ENCODE measurements at regions not wholly inside any gene's neighbourhood (a gene's known extent, or its start where the extent isn't known, plus 50 kb on each side); places are given as distances from the start of the nearest gene placed in this dataset.
"Not testable (repeated sequence)": the region's sequence is repeated elsewhere in the genome, so short reads cannot be mapped to it uniquely, and the experiment has no call there.

DNA sequence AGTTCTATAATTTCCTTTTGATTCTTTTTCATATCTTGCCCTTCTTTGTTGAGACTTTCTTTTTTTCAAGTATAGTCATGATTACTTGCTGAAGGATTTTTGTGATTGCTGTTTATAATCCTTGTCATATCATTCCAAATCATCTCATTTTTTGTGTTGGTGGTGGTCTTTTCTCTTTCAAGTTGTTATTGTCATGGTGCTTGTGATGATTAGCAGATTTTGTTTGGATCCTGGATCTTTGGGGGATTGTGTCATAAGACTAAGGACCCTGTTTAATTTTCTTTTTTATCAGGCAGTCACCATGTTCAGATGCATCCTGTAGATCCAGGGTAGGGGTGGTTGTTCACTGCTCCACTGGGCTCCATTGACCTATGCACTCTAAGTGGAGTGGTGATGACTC is 254.4 kb upstream of the FOXF1 start:
- Histone ChIP-seq H3K36me3 (no peaks in the 10 kb centered on the region), H3K9me3 (no peaks in the 10 kb centered on the region), H3K4me1 (ENCODE audit: control insufficient read depth in 1 of 2, insufficient read depth in 1 of 2, low read depth in 1 of 2, low read length in 1 of 2) (no peaks in the 10 kb centered on the region), H3K4me3 (ENCODE audit: low read depth in 1 of 2, low read length in 1 of 2) (no peak overlapping the region), H3K27ac (no peak overlapping the region), H3K27me3 (peaks cover 3% of the 10 kb centered on the region)
- TF ChIP-seq, protein P1, sequence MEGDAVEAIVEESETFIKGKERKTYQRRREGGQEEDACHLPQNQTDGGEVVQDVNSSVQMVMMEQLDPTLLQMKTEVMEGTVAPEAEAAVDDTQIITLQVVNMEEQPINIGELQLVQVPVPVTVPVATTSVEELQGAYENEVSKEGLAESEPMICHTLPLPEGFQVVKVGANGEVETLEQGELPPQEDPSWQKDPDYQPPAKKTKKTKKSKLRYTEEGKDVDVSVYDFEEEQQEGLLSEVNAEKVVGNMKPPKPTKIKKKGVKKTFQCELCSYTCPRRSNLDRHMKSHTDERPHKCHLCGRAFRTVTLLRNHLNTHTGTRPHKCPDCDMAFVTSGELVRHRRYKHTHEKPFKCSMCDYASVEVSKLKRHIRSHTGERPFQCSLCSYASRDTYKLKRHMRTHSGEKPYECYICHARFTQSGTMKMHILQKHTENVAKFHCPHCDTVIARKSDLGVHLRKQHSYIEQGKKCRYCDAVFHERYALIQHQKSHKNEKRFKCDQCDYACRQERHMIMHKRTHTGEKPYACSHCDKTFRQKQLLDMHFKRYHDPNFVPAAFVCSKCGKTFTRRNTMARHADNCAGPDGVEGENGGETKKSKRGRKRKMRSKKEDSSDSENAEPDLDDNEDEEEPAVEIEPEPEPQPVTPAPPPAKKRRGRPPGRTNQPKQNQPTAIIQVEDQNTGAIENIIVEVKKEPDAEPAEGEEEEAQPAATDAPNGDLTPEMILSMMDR (IDR thresholded peaks at IDR 0.05), result no peak

- H3K4me1 ChIP-seq (ENCODE audit: control insufficient read depth in 1 of 2, insufficient read depth in 1 of 2, low read depth in 1 of 2, low read length in 1 of 2), result no peaks in the 10 kb centered on the region
- TF ChIP-seq, protein P1 (IDR thresholded peaks at IDR 0.05), result no peak
- no peak overlapping the region for H3K4me3 ChIP-seq (ENCODE audit: low read depth in 1 of 2, low read length in 1 of 2)
- H3K9me3 ChIP-seq, result no peaks in the 10 kb centered on the region
- H3K36me3 ChIP-seq, result no peaks in the 10 kb centered on the region
- H3K27me3 ChIP-seq, result peaks cover 3% of the 10 kb centered on the region
- H3K27ac ChIP-seq, result no peak overlapping the region
Observed at GRCh38 chr16:86256995-86257394, 253.3 kb upstream of the FOXF1 start.

DNA sequence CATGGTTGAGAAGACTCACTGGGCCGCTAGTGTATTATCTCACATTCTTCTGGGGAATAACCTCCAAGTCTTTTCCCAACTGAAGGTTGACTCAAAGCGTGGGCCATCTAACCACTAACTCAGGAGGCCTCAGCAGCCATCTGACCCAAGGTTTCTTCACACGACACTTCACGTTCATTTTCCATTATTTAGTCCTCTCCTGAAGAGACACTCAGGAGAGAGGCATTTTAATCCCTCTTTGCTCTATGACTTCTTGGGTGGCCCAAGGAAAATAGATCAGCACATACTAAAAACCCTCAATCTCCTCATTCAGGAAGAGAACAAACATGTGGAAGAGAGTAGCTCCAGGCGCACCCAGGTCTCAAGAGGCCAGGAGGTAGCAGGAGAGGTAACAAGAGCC is 252.8 kb upstream of the FOXF1 start:
- H3K4me3 ChIP-seq (ENCODE audit: low read depth in 1 of 2, low read length in 1 of 2), result no peak overlapping the region
- no peaks in the 10 kb centered on the region for H3K36me3 ChIP-seq
- H3K4me1 ChIP-seq (ENCODE audit: control insufficient read depth in 1 of 2, insufficient read depth in 1 of 2, low read depth in 1 of 2, low read length in 1 of 2), result no peaks in the 10 kb centered on the region
- H3K27ac ChIP-seq, result no peak overlapping the region
- no peaks in the 10 kb centered on the region for H3K9me3 ChIP-seq
- H3K27me3 ChIP-seq, result peaks cover 3% of the 10 kb centered on the region
- TF ChIP-seq, protein P1 (IDR thresholded peaks at IDR 0.05), result no peak

GRCh38 chr16:86258713-86259112 is 251.6 kb upstream of the FOXF1 start:
- H3K27ac ChIP-seq, result no peak overlapping the region
- no peaks in the 10 kb centered on the region for H3K4me1 ChIP-seq (ENCODE audit: control insufficient read depth in 1 of 2, insufficient read depth in 1 of 2, low read depth in 1 of 2, low read length in 1 of 2)
- H3K4me3 ChIP-seq (ENCODE audit: low read depth in 1 of 2, low read length in 1 of 2), result no peak overlapping the region
- H3K9me3 ChIP-seq, result no peaks in the 10 kb centered on the region
- H3K36me3 ChIP-seq, result no peaks in the 10 kb centered on the region
- TF ChIP-seq, protein P1 (IDR thresholded peaks at IDR 0.05), result no peak
- H3K27me3 ChIP-seq, result peaks cover 3% of the 10 kb centered on the region

DNA sequence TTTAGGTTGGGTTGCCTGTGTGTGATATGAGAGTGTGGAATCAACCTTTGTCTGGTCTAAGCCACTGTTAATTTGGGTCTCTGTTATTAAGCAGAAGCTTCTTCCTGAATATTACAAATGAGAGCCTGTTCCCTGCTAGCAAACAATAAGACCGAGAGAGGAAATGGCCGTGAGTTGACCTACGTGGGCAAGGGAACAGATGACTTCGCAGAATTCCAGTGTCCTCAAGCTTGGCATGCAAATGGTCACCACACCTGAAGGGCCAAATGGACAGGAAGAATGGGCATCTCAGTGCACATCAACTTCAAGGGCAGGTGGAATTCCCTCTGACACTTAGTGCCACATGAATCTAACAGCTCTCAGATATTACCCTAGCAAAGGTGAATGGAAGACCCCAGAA is 250.8 kb upstream of the FOXF1 start:
- Histone ChIP-seq H3K27me3 (peaks cover 3% of the 10 kb centered on the region), H3K27ac (no peak overlapping the region), H3K36me3 (no peaks in the 10 kb centered on the region), H3K4me1 (ENCODE audit: control insufficient read depth in 1 of 2, insufficient read depth in 1 of 2, low read depth in 1 of 2, low read length in 1 of 2) (no peaks in the 10 kb centered on the region), H3K4me3 (ENCODE audit: low read depth in 1 of 2, low read length in 1 of 2) (no peak overlapping the region), H3K9me3 (no peaks in the 10 kb centered on the region)
- TF ChIP-seq, protein P1 (IDR thresholded peaks at IDR 0.05), result no peak

GRCh38 chr16:86261379-86261778 is 248.9 kb upstream of the FOXF1 start:
- H3K9me3 ChIP-seq, result no peaks in the 10 kb centered on the region
- H3K27me3 ChIP-seq, result peaks cover 3% of the 10 kb centered on the region
- no peaks in the 10 kb centered on the region for H3K4me1 ChIP-seq (ENCODE audit: control insufficient read depth in 1 of 2, insufficient read depth in 1 of 2, low read depth in 1 of 2, low read length in 1 of 2)
- H3K4me3 ChIP-seq (ENCODE audit: low read depth in 1 of 2, low read length in 1 of 2), result no peak overlapping the region
- TF ChIP-seq, protein P1 (IDR thresholded peaks at IDR 0.05), result no peak
- no peak overlapping the region for H3K27ac ChIP-seq
- no peaks in the 10 kb centered on the region for H3K36me3 ChIP-seq

DNA sequence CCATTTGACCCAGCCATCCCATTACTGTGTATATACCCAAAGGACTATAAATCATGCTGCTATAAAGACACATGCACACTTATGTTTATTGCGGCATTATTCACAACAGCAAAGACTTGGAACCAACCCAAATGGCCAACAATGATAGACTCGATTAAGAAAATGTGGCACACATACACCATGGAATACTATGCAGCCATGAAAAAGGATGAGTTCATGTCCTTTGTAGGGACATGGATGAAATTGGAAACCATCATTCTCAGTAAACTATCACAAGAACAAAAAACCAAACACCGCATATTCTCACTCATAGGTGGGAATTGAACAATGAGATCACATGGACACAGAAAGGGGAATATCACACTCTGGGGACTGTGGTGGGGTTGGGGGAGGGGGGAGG is 242.7 kb upstream of the FOXF1 start:
- H3K36me3 ChIP-seq; H3K27ac ChIP-seq; H3K27me3 ChIP-seq; H3K9me3 ChIP-seq; H3K4me1 ChIP-seq (ENCODE audit: control insufficient read depth in 1 of 2, insufficient read depth in 1 of 2, low read depth in 1 of 2, low read length in 1 of 2); H3K4me3 ChIP-seq (ENCODE audit: low read depth in 1 of 2, low read length in 1 of 2): not testable (repeated sequence)

All from neutrophil (primary cell).